ENCODE measurements at regions not wholly inside any gene's neighbourhood (a gene's known extent, or its start where the extent isn't known, plus 50 kb on each side); places are given as distances from the start of the nearest gene placed in this dataset.
"Not testable (repeated sequence)": the region's sequence is repeated elsewhere in the genome, so short reads cannot be mapped to it uniquely, and the experiment has no call there.

GRCh38 chr7:145394126-145394525, 558.3 kb upstream of the TPK1 start:
- DNase-seq (ENCODE audit: extremely low read depth, low read depth), result no peak

GRCh38 chr7:145382762-145383161, 546.9 kb upstream of the TPK1 start:
- TF ChIP-seq CTCF (IDR thresholded peaks at IDR 0.05; ENCODE audit: low read depth, low read length), result no peak
- DNase-seq (ENCODE audit: extremely low read depth, low read depth), result no peak

More at GRCh38 chr7:145394126-145394525, 558.3 kb upstream of the TPK1 start:
- TF ChIP-seq CTCF (IDR thresholded peaks at IDR 0.05; ENCODE audit: low read depth, low read length), result no peak

- DNase-seq (ENCODE audit: extremely low read depth, low read depth), result no peak
- no peak for TF ChIP-seq CTCF (IDR thresholded peaks at IDR 0.05; ENCODE audit: low read depth, low read length)
Measured at GRCh38 chr7:145378197-145378596, 542.3 kb upstream of the TPK1 start.

GRCh38 chr7:145360511-145361100, 524.8 kb upstream of the TPK1 start:
- DNase-seq (ENCODE audit: extremely low read depth, low read depth), result no peak
- TF ChIP-seq CTCF (IDR thresholded peaks at IDR 0.05; ENCODE audit: low read depth, low read length), result no peak

- no peak for TF ChIP-seq CTCF (IDR thresholded peaks at IDR 0.05; ENCODE audit: low read depth, low read length)
- DNase-seq (ENCODE audit: extremely low read depth, low read depth), result no peak
Measured at GRCh38 chr7:145350334-145350733, 514.5 kb upstream of the TPK1 start.

GRCh38 chr7:145349452-145349851, 513.6 kb upstream of the TPK1 start:
- DNase-seq (ENCODE audit: extremely low read depth, low read depth), result not testable (repeated sequence)

GRCh38 chr7:145347271-145347670, 511.4 kb upstream of the TPK1 start:
- TF ChIP-seq CTCF (IDR thresholded peaks at IDR 0.05; ENCODE audit: low read depth, low read length), result no peak
- DNase-seq (ENCODE audit: extremely low read depth, low read depth), result no peak

- TF ChIP-seq CTCF (IDR thresholded peaks at IDR 0.05; ENCODE audit: low read depth, low read length), result no peak
- DNase-seq (ENCODE audit: extremely low read depth, low read depth), result no peak
Measured at GRCh38 chr7:145339319-145339718, 503.5 kb upstream of the TPK1 start.

Data from AG09319 (cell line).